RWPE2 (cell line): ENCODE measurements at regions not wholly inside any gene's neighbourhood (a gene's known extent, or its start where the extent isn't known, plus 50 kb on each side); places are given as distances from the start of the nearest gene placed in this dataset.
"Not testable (repeated sequence)": the region's sequence is repeated elsewhere in the genome, so short reads cannot be mapped to it uniquely, and the experiment has no call there.

ENCODE experiments used
- ATAC-seq: fragments of 200-7000 bp; cut with Tn5 transposase; 3 replicates; pipeline ENCODE4 v1.9.1; 2021; ENCODE audit warnings: low read depth
- DNase-seq: peaks from one replicate; pipeline ENCODE4 v3.0.0-alpha.2; 2020; ENCODE audit warnings: low spot score
- H3K27ac ChIP-seq: fragments of 450-650 bp; 2 replicates; pipeline ENCODE4 v1.5.1; 2017; ENCODE audit warnings: mild to moderate bottlenecking; ENCODE audit not compliant: poor library complexity, severe bottlenecking
- H3K27me3 ChIP-seq: fragments of 250-450 bp; sonication (Bioruptor Pico); 2 replicates; pipeline ENCODE4 v1.5.1; 2021; ENCODE audit warnings: mild to moderate bottlenecking, moderate library complexity; ENCODE audit not compliant: insufficient read depth, poor library complexity, severe bottlenecking
- H3K36me3 ChIP-seq: fragments of 250-450 bp; sonication (Bioruptor Pico); 2 replicates; pipeline ENCODE4 v1.5.1; 2020; ENCODE audit warnings: low read depth, mild to moderate bottlenecking, moderate library complexity
- H3K4me1 ChIP-seq: fragments of 250-450 bp; sonication (Bioruptor Pico); 2 replicates; pipeline ENCODE4 v1.5.1; 2021; ENCODE audit warnings: mild to moderate bottlenecking, moderate library complexity; ENCODE audit not compliant: insufficient read depth, poor library complexity, severe bottlenecking
- H3K4me3 ChIP-seq: fragments of 250-450 bp; sonication (Bioruptor Pico); 2 replicates; pipeline ENCODE4 v1.5.1; 2021; ENCODE audit warnings: mild to moderate bottlenecking, moderate library complexity; ENCODE audit not compliant: severe bottlenecking
- H3K9me3 ChIP-seq: fragments of 250-450 bp; sonication (Bioruptor Pico); 2 replicates; pipeline ENCODE4 v1.5.1; 2021; ENCODE audit warnings: mild to moderate bottlenecking, moderate library complexity; ENCODE audit not compliant: severe bottlenecking

- not testable (repeated sequence) for H3K4me3 ChIP-seq, H3K9me3 ChIP-seq, DNase-seq, H3K4me1 ChIP-seq, H3K27ac ChIP-seq, H3K27me3 ChIP-seq, ATAC-seq, H3K36me3 ChIP-seq
Observed at GRCh38 chrY:17827155-17827554, 52.9 kb downstream of the CDY2B start.

- not testable (repeated sequence) for H3K4me3 ChIP-seq, DNase-seq, H3K36me3 ChIP-seq, H3K27ac ChIP-seq, H3K27me3 ChIP-seq, H3K9me3 ChIP-seq, H3K4me1 ChIP-seq
- 0 out of 3 replicates have a peak, but pooled peaks have one; percentile 34 for ATAC-seq
Observed at GRCh38 chrY:17819700-17820099, 60.3 kb downstream of the CDY2B start.

GRCh38 chrY:17819025-17819646, 60.9 kb downstream of the CDY2B start:
- not testable (repeated sequence) for DNase-seq, H3K9me3 ChIP-seq, H3K4me1 ChIP-seq, H3K4me3 ChIP-seq, H3K27ac ChIP-seq, ATAC-seq, H3K36me3 ChIP-seq, H3K27me3 ChIP-seq

GRCh38 chrY:17817076-17818068, 62.6 kb downstream of the CDY2B start:
- not testable (repeated sequence) for H3K4me1 ChIP-seq, H3K9me3 ChIP-seq, H3K36me3 ChIP-seq, DNase-seq, H3K27ac ChIP-seq, H3K27me3 ChIP-seq, H3K4me3 ChIP-seq
- ATAC-seq: peak; percentile 85

GRCh38 chrY:17812664-17813063, 67.4 kb downstream of the CDY2B start:
- H3K27me3 ChIP-seq, DNase-seq, H3K4me1 ChIP-seq, H3K27ac ChIP-seq, H3K4me3 ChIP-seq, H3K9me3 ChIP-seq, H3K36me3 ChIP-seq: not testable (repeated sequence)
- ATAC-seq: peak; percentile 63

- ATAC-seq: peak; percentile 64; the same call in 1 of the 3 replicates
- H3K27me3 ChIP-seq, H3K4me1 ChIP-seq, H3K4me3 ChIP-seq, DNase-seq, H3K9me3 ChIP-seq, H3K36me3 ChIP-seq, H3K27ac ChIP-seq: not testable (repeated sequence)
Observed at GRCh38 chrY:17799915-17800314, 80.1 kb downstream of the CDY2B start.

GRCh38 chrY:17787214-17787613, 92.8 kb downstream of the CDY2B start:
- not testable (repeated sequence) for H3K27ac ChIP-seq, H3K4me1 ChIP-seq, DNase-seq, H3K4me3 ChIP-seq, H3K36me3 ChIP-seq, H3K27me3 ChIP-seq, H3K9me3 ChIP-seq
- ATAC-seq: peak; percentile 93

- H3K4me1 ChIP-seq, H3K27ac ChIP-seq: not testable (repeated sequence)
- peak; percentile 72 for ATAC-seq
Observed at GRCh38 chrY:17766000-17766699, 113.9 kb downstream of the CDY2B start.

GRCh38 chrY:17759213-17759612, 120.8 kb downstream of the CDY2B start:
- H3K4me1 ChIP-seq, H3K9me3 ChIP-seq, H3K27ac ChIP-seq, H3K27me3 ChIP-seq, H3K36me3 ChIP-seq, DNase-seq, H3K4me3 ChIP-seq: not testable (repeated sequence)
- peak; percentile 96 for ATAC-seq

More at GRCh38 chrY:17766000-17766699, 113.9 kb downstream of the CDY2B start:
- DNase-seq, H3K9me3 ChIP-seq, H3K36me3 ChIP-seq, H3K27me3 ChIP-seq, H3K4me3 ChIP-seq: not testable (repeated sequence)

- H3K36me3 ChIP-seq, H3K27ac ChIP-seq, H3K4me3 ChIP-seq, DNase-seq, H3K27me3 ChIP-seq, H3K9me3 ChIP-seq, H3K4me1 ChIP-seq: not testable (repeated sequence)
- ATAC-seq: peak; percentile 94
Observed at GRCh38 chrY:17752887-17753497, 127.0 kb downstream of the CDY2B start.

GRCh38 chrY:17739852-17740251, 140.2 kb downstream of the CDY2B start:
- not testable (repeated sequence) for H3K27ac ChIP-seq, H3K9me3 ChIP-seq, H3K4me3 ChIP-seq, H3K36me3 ChIP-seq, H3K27me3 ChIP-seq, H3K4me1 ChIP-seq, DNase-seq
- ATAC-seq: peak; percentile 55
